H54 (cell line): ENCODE measurements at regions not wholly inside any gene's neighbourhood (a gene's known extent, or its start where the extent isn't known, plus 50 kb on each side); places are given as distances from the start of the nearest gene placed in this dataset.

Experiments used
- DNase-seq: peaks from one replicate; pipeline ENCODE4 v3.0.0; 2011; ENCODE audit warnings: low spot score, mixed read lengths; ENCODE audit not compliant: insufficient read length
- FAIRE-seq: peaks from 3 replicates; lab custom pipeline; 2011; peaks lifted over from hg19 to GRCh38; lab: Jason Lieb, UNC
- POLR2A ChIP-seq: IDR thresholded peaks from 2 replicates; pipeline ENCODE4 v1.6.1; 2011; ENCODE audit warnings: low read depth, mild to moderate bottlenecking, low read length

- no peak for TF ChIP-seq POLR2A
- FAIRE-seq (no peak), DNase-seq (no peak)
Measured at GRCh38 chr2:224281374-224281773, 120.5 kb downstream of the FAM124B start.

- TF ChIP-seq POLR2A, result no peak
- FAIRE-seq (peak; percentile 50), DNase-seq (no peak)
Measured at GRCh38 chr2:224278531-224278930, 123.4 kb downstream of the FAM124B start.

GRCh38 chr2:224276251-224276650, 125.7 kb downstream of the FAM124B start:
- DNase-seq (no peak), FAIRE-seq (no peak)
- no peak for TF ChIP-seq POLR2A

- no peak for FAIRE-seq
- TF ChIP-seq POLR2A, result no peak
- DNase-seq, result no peak
Measured at GRCh38 chr2:224272237-224272910, 129.5 kb downstream of the FAM124B start.

- DNase-seq, result no peak
Measured at GRCh38 chr2:224271617-224272236, 130.2 kb downstream of the FAM124B start.

GRCh38 chr2:224268441-224268840, 133.5 kb downstream of the FAM124B start:
- FAIRE-seq (peak; percentile 70), DNase-seq (no peak)
- no peak for TF ChIP-seq POLR2A

More at GRCh38 chr2:224271617-224272236, 130.2 kb downstream of the FAM124B start:
- TF ChIP-seq POLR2A, result no peak
- FAIRE-seq, result no peak

- no peak for DNase-seq
- no peak for FAIRE-seq
- no peak for TF ChIP-seq POLR2A
Measured at GRCh38 chr2:224264259-224264658, 137.6 kb downstream of the FAM124B start.

GRCh38 chr2:224263571-224264043, 138.3 kb downstream of the FAM124B start:
- no peak for FAIRE-seq
- no peak for TF ChIP-seq POLR2A
- no peak for DNase-seq

- no peak for FAIRE-seq
- no peak for DNase-seq
- TF ChIP-seq POLR2A, result no peak
Measured at GRCh38 chr2:224261326-224261725, 140.6 kb downstream of the FAM124B start.

GRCh38 chr2:224260372-224261020, 141.4 kb downstream of the FAM124B start:
- FAIRE-seq (no peak), DNase-seq (no peak)
- TF ChIP-seq POLR2A, result no peak

- DNase-seq (no peak), FAIRE-seq (no peak)
- no peak for TF ChIP-seq POLR2A
Measured at GRCh38 chr2:224259831-224260230, 142.1 kb downstream of the FAM124B start.

- FAIRE-seq (no peak), DNase-seq (no peak)
- TF ChIP-seq POLR2A, result no peak
Measured at GRCh38 chr2:224258059-224258458, 143.8 kb downstream of the FAM124B start.

GRCh38 chr2:224257156-224257555, 144.8 kb downstream of the FAM124B start:
- no peak for TF ChIP-seq POLR2A
- DNase-seq (no peak), FAIRE-seq (no peak)

GRCh38 chr2:224253464-224253863, 148.4 kb downstream of the FAM124B start:
- FAIRE-seq (no peak), DNase-seq (no peak)
- no peak for TF ChIP-seq POLR2A
